Hepatocyte (in vitro differentiated cells): ENCODE measurements at regions not wholly inside any gene's neighbourhood (a gene's known extent, or its start where the extent isn't known, plus 50 kb on each side); places are given as distances from the start of the nearest gene placed in this dataset.

Source experiments
- DNase-seq: peaks from one replicate; pipeline ENCODE4 v3.0.0-alpha.2; 2016; ENCODE audit warnings: low spot score
- H2AFZ ChIP-seq: fragments of 200-600 bp; sonication (generic); 2 replicates; pipeline ENCODE4 v1.6.0; 2016; ENCODE audit warnings: antibody characterized with exemption, mild to moderate bottlenecking
- H3K27ac ChIP-seq: fragments of 200-600 bp; sonication (generic); 2 replicates; pipeline ENCODE4 v1.5.1; 2016; ENCODE audit warnings: mild to moderate bottlenecking
- H3K27me3 ChIP-seq: fragments of 200-600 bp; sonication (generic); 2 replicates; pipeline ENCODE4 v1.6.1; 2016
- H3K36me3 ChIP-seq: fragments of 200-600 bp; sonication (generic); replicated peaks from 2 replicates; pipeline ENCODE4 v1.5.1; 2016; ENCODE audit warnings: low read depth; ENCODE audit not compliant: insufficient read depth
- H3K4me1 ChIP-seq: fragments of 200-600 bp; sonication (generic); 2 replicates; pipeline ENCODE4 v1.5.1; 2016; ENCODE audit warnings: mild to moderate bottlenecking, moderate library complexity; ENCODE audit not compliant: insufficient read depth
- H3K4me2 ChIP-seq: fragments of 200-600 bp; sonication (generic); 2 replicates; pipeline ENCODE4 v1.6.0; 2016
- H3K4me3 ChIP-seq: fragments of 200-600 bp; sonication (generic); 2 replicates; pipeline ENCODE4 v1.5.1; 2016; ENCODE audit warnings: mild to moderate bottlenecking
- H3K79me2 ChIP-seq: fragments of 200-600 bp; sonication (generic); 2 replicates; pipeline ENCODE4 v1.6.0; 2017; ENCODE audit warnings: mild to moderate bottlenecking
- H3K9me2 ChIP-seq: fragments of 200-600 bp; sonication (generic); replicated peaks from 2 replicates; pipeline ENCODE4 v1.6.0; 2017; ENCODE audit warnings: mild to moderate bottlenecking; ENCODE audit not compliant: insufficient read depth
- H3K9me3 ChIP-seq: fragments of 200-600 bp; sonication (generic); 2 replicates; pipeline ENCODE4 v1.5.1; 2016; ENCODE audit warnings: low read depth, mild to moderate bottlenecking
- H4K20me1 ChIP-seq: fragments of 200-600 bp; sonication (generic); 2 replicates; pipeline ENCODE4 v1.6.0; 2016; ENCODE audit warnings: mild to moderate bottlenecking; ENCODE audit not compliant: insufficient read depth, poor library complexity, severe bottlenecking
- CTCF ChIP-seq: fragments of 200-600 bp; sonication (generic); IDR thresholded peaks from 2 replicates; pipeline ENCODE4 v1.5.1; 2016; ENCODE audit warnings: antibody characterized with exemption, mild to moderate bottlenecking; ENCODE audit not compliant: poor library complexity
- EZH2 ChIP-seq: fragments of 200-600 bp; sonication (generic); IDR thresholded peaks from 2 replicates; pipeline ENCODE4 v1.6.1; 2016; ENCODE audit warnings: antibody characterized with exemption, mild to moderate bottlenecking, borderline replicate concordance
- EZH2phosphoT487 ChIP-seq: fragments of 200-600 bp; sonication (generic); IDR thresholded peaks from one replicate; pipeline ENCODE4 v1.6.1; 2018; ENCODE audit warnings: antibody characterized with exemption, mild to moderate bottlenecking, low read depth, moderate library complexity; ENCODE audit not compliant: unreplicated experiment, severe bottlenecking
- WGBS: methylation state at CpG from one replicate; pipeline ENCODE4 v1.1.6; 2016; ENCODE audit warnings: low lambda C conversion rate; ENCODE audit errors: missing lambda C conversion rate; 5-methylcytosine and 5-hydroxymethylcytosine counted together

- H2AFZ ChIP-seq: no peak overlapping the region
- H3K27ac ChIP-seq: no peak overlapping the region
- no peaks in the 10 kb centered on the region for H4K20me1 ChIP-seq
- H3K9me2 ChIP-seq: no peaks in the 10 kb centered on the region
- H3K9me3 ChIP-seq: no peaks in the 10 kb centered on the region
- no peaks in the 10 kb centered on the region for H3K36me3 ChIP-seq
- no peak for DNase-seq
- no peaks in the 10 kb centered on the region for H3K4me1 ChIP-seq
- TF ChIP-seq EZH2 (no peak), EZH2phosphoT487 (no peak), CTCF (no peak)
- no peak overlapping the region for H3K4me3 ChIP-seq
- H3K4me2 ChIP-seq: no peak overlapping the region
- no peaks in the 10 kb centered on the region for H3K79me2 ChIP-seq
- H3K27me3 ChIP-seq: no peaks in the 10 kb centered on the region
- 67% methylated on average over 4 of the region's 4 CpGs for WGBS
Observed at GRCh38 chr1:169041366-169041765, 65.1 kb upstream of the ATP1B1 start.

GRCh38 chr1:169042377-169042776, 64.1 kb upstream of the ATP1B1 start:
- Histone ChIP-seq H3K36me3 (no peaks in the 10 kb centered on the region), H3K4me1 (no peaks in the 10 kb centered on the region), H3K27me3 (no peaks in the 10 kb centered on the region), H2AFZ (no peak overlapping the region), H3K79me2 (no peaks in the 10 kb centered on the region), H3K4me2 (no peak overlapping the region), H3K9me2 (no peaks in the 10 kb centered on the region), H4K20me1 (no peaks in the 10 kb centered on the region), H3K27ac (no peak overlapping the region), H3K9me3 (no peaks in the 10 kb centered on the region), H3K4me3 (no peak overlapping the region)
- DNase-seq: no peak
- TF ChIP-seq EZH2phosphoT487 (no peak), CTCF (no peak), EZH2 (no peak)

- H3K4me2 ChIP-seq: no peak overlapping the region
- no peaks in the 10 kb centered on the region for H3K79me2 ChIP-seq
- no peaks in the 10 kb centered on the region for H3K27me3 ChIP-seq
- TF ChIP-seq EZH2phosphoT487 (no peak), EZH2 (no peak), CTCF (no peak)
- H3K9me2 ChIP-seq: no peaks in the 10 kb centered on the region
- H3K36me3 ChIP-seq: no peaks in the 10 kb centered on the region
- H4K20me1 ChIP-seq: no peaks in the 10 kb centered on the region
- no peaks in the 10 kb centered on the region for H3K9me3 ChIP-seq
- H3K4me3 ChIP-seq: no peak overlapping the region
- DNase-seq: no peak
- no peak overlapping the region for H2AFZ ChIP-seq
- no peak overlapping the region for H3K27ac ChIP-seq
- no peaks in the 10 kb centered on the region for H3K4me1 ChIP-seq
Observed at GRCh38 chr1:169043823-169044222, 62.7 kb upstream of the ATP1B1 start.

GRCh38 chr1:169044296-169044695, 62.2 kb upstream of the ATP1B1 start:
- DNase-seq: no peak
- no peaks in the 10 kb centered on the region for H3K27me3 ChIP-seq
- H3K4me2 ChIP-seq: no peak overlapping the region
- 74% methylated on average over 3 of the region's 3 CpGs for WGBS
- H3K9me2 ChIP-seq: no peaks in the 10 kb centered on the region
- no peak overlapping the region for H3K4me3 ChIP-seq
- H3K79me2 ChIP-seq: no peaks in the 10 kb centered on the region
- H3K9me3 ChIP-seq: no peaks in the 10 kb centered on the region
- TF ChIP-seq EZH2 (no peak), EZH2phosphoT487 (no peak), CTCF (no peak)
- no peaks in the 10 kb centered on the region for H3K4me1 ChIP-seq
- no peaks in the 10 kb centered on the region for H3K36me3 ChIP-seq
- H2AFZ ChIP-seq: no peak overlapping the region
- no peak overlapping the region for H3K27ac ChIP-seq
- H4K20me1 ChIP-seq: no peaks in the 10 kb centered on the region
